Muscle of leg (tissue), 3 donors: ENCODE measurements at regions not wholly inside any gene's neighbourhood (a gene's known extent, or its start where the extent isn't known, plus 50 kb on each side); places are given as distances from the start of the nearest gene placed in this dataset.

Source experiments
- DNase-seq: peaks from one replicate; pipeline ENCODE4 v3.0.0; 2013
- H3K27ac ChIP-seq: one replicate; pipeline ENCODE4 v1.5.1; 2013; ENCODE audit warnings: mild to moderate bottlenecking, low read length, control low read depth
- H3K27me3 ChIP-seq: one replicate; pipeline ENCODE4 v1.6.1; 2013; ENCODE audit warnings: low read length; ENCODE audit not compliant: control insufficient read depth, insufficient read depth
- H3K36me3 ChIP-seq: one replicate; pipeline ENCODE4 v1.6.1; 2013; ENCODE audit warnings: low read length; ENCODE audit not compliant: control insufficient read depth, insufficient read depth
- H3K4me1 ChIP-seq: one replicate; pipeline ENCODE4 v1.6.1; 2013; ENCODE audit warnings: low read length; ENCODE audit not compliant: control insufficient read depth, insufficient read depth
- H3K4me3 ChIP-seq: one replicate; pipeline ENCODE4 v1.5.1; 2013; ENCODE audit warnings: low read length, control low read depth
- H3K9me3 ChIP-seq: replicated peaks from 2 replicates; pipeline ENCODE4 v1.6.1; 2013; ENCODE audit warnings: low read depth, low read length; ENCODE audit not compliant: control insufficient read depth
- WGBS: methylation state at CpG from one replicate; pipeline ENCODE4 v1.1.5; 2013; ENCODE audit warnings: missing lambda C conversion rate; ENCODE audit not compliant: insufficient coverage; 5-methylcytosine and 5-hydroxymethylcytosine counted together

DNA sequence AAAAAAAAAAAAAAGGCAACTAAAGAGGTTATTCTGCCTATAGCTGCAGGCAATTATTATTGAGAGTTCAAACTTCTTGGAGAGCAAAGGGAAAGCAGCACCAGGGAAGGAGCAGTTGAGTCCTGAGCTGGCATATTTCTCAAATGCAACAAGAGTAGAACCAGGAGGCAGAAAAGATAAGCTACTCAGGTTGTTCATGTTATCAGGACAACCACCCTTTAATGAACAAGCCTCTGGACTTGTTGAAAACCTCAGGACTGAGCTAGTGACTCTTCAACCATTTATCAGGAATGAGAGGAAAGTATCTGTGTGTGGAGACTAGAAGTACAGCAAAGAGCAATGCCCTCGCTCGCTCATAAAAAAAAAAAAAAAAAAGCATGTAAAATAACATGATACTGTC, 183.0 kb downstream of the KCTD12 start:
- Histone ChIP-seq H3K27ac (no peak overlapping the region), H3K27me3 (no peaks in the 10 kb centered on the region), H3K9me3 (no peaks in the 10 kb centered on the region), H3K4me3 (no peak overlapping the region), H3K4me1 (peaks cover 8% of the 10 kb centered on the region), H3K36me3 (no peaks in the 10 kb centered on the region)
- no CpG with 5 or more reads among the region's 2 CpGs for WGBS
- no peak for DNase-seq

DNA sequence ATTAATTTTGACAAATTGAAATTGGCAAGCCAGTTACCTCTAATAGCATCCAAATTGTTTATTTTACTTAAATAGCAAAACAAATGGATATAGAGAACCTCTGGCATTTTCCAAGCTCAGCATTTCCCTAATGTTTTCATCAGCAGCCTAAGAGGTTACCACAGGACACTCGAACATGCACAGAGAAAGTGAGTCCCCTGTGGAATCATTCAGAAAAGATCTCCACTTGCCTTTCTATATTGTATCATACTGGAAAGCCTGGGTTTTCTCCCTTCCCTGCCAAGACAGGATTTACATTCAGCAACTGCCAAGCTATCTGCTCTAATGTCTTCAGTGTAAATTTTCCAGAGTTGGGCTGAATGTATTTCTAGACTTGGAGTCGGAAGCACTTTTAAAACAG, 188.9 kb downstream of the KCTD12 start:
- WGBS = 20% methylated on average over 1 of the region's 2 CpGs
- Histone ChIP-seq H3K27ac (no peak overlapping the region), H3K27me3 (no peaks in the 10 kb centered on the region), H3K4me3 (no peak overlapping the region), H3K4me1 (no peaks in the 10 kb centered on the region), H3K9me3 (no peaks in the 10 kb centered on the region), H3K36me3 (no peaks in the 10 kb centered on the region)
- DNase-seq = peak; percentile 66

- Histone ChIP-seq H3K4me1 (no peaks in the 10 kb centered on the region), H3K27ac (no peak overlapping the region), H3K9me3 (no peaks in the 10 kb centered on the region), H3K36me3 (no peaks in the 10 kb centered on the region), H3K4me3 (no peak overlapping the region), H3K27me3 (no peaks in the 10 kb centered on the region)
- DNase-seq = no peak
- WGBS = no CpG with 5 or more reads among the region's 3 CpGs
Observed at GRCh38 chr13:76696370-76696769, 189.8 kb downstream of the KCTD12 start.

- Histone ChIP-seq H3K27ac (no peak overlapping the region), H3K9me3 (peaks cover 4% of the 10 kb centered on the region), H3K36me3 (no peaks in the 10 kb centered on the region), H3K27me3 (no peaks in the 10 kb centered on the region), H3K4me3 (no peak overlapping the region), H3K4me1 (no peaks in the 10 kb centered on the region)
- no CpG with 5 or more reads among the region's 2 CpGs for WGBS
- no peak for DNase-seq
Observed at GRCh38 chr13:76693086-76693485, 193.1 kb downstream of the KCTD12 start.

DNA sequence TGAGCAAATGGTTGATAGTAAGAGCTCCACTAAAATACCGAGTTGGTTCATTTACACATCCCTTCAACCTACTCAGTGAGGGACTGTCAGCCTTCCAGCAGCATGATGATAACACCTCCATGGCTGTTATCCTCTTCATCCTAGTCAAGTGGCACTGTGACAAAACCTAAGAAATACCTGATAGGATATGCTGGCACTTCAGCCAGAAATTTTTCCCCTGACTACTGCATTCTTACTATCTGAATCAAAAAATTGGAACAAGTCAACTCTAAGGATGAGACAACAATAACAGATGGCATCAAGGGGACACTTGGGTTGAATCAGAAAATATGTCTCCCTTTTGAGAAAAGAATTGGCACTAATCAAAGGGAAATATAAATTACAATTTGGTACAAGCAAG, 193.9 kb downstream of the KCTD12 start:
- no CpG with 5 or more reads among the region's 1 CpG for WGBS
- Histone ChIP-seq H3K4me3 (no peak overlapping the region), H3K27me3 (no peaks in the 10 kb centered on the region), H3K27ac (no peak overlapping the region), H3K9me3 (peaks cover 4% of the 10 kb centered on the region), H3K36me3 (no peaks in the 10 kb centered on the region), H3K4me1 (no peaks in the 10 kb centered on the region)
- no peak for DNase-seq

GRCh38 chr13:76690611-76691010, 195.6 kb downstream of the KCTD12 start:
- H3K36me3 ChIP-seq = no peaks in the 10 kb centered on the region
- WGBS = 49% methylated on average over 2 of the region's 2 CpGs
- DNase-seq = no peak
- H3K9me3 ChIP-seq = peaks cover 4% of the 10 kb centered on the region
- no peaks in the 10 kb centered on the region for H3K27me3 ChIP-seq
- no peak overlapping the region for H3K27ac ChIP-seq
- H3K4me3 ChIP-seq = no peak overlapping the region
- no peaks in the 10 kb centered on the region for H3K4me1 ChIP-seq

GRCh38 chr13:76687467-76687866, 198.7 kb downstream of the KCTD12 start:
- 83% methylated on average over 1 of the region's 4 CpGs for WGBS
- Histone ChIP-seq H3K27ac (no peak overlapping the region), H3K4me1 (no peaks in the 10 kb centered on the region), H3K36me3 (no peaks in the 10 kb centered on the region), H3K4me3 (no peak overlapping the region), H3K9me3 (peaks cover 4% of the 10 kb centered on the region), H3K27me3 (no peaks in the 10 kb centered on the region)
- DNase-seq = no peak

DNA sequence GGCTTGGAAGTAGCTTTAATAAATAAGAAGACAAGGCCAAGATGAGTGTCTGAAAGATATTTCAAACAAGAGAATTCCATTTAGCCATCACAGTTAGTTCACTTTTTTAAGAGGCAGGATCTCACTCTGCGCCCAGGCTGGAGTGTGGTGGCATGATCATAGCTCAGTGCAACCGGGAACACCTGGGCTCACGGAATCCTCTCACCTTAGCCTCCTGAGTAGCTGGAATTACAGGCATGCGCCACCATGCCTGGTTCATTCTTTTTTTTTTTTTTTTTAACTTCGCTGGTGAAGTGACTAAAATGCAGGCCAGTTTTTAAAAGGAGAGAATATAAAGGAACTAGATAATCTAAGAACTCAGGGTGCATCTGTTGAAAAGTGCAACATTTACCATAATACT, 200.3 kb downstream of the KCTD12 start:
- Histone ChIP-seq H3K27ac (no peak overlapping the region), H3K27me3 (no peaks in the 10 kb centered on the region), H3K4me3 (no peak overlapping the region), H3K36me3 (no peaks in the 10 kb centered on the region), H3K4me1 (no peaks in the 10 kb centered on the region), H3K9me3 (peaks cover 4% of the 10 kb centered on the region)
- no peak for DNase-seq
- WGBS = 100% methylated on average over 2 of the region's 5 CpGs

DNA sequence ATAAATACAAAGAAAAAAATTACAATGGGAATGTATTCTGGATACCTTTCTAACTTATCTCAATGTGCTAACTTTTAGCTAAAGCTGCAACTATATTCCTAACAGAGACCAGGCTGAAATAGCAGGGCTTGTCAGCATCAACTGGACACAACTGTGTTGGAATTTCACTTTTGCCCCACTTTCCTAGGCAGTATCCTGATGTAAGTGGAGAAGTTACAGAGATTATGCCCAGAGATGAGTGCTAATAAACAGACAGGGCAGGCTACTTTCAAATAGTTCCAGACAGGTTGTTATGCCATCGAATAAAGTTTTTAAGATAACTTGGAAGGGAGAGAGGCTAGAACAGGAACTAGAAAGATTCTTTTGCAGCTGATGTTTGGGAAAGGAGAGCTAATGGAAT, 201.9 kb downstream of the KCTD12 start:
- peak; percentile 31 for DNase-seq
- no peaks in the 10 kb centered on the region for H3K27me3 ChIP-seq
- no peak overlapping the region for H3K4me3 ChIP-seq
- no peaks in the 10 kb centered on the region for H3K36me3 ChIP-seq
- no peaks in the 10 kb centered on the region for H3K4me1 ChIP-seq
- no peak overlapping the region for H3K27ac ChIP-seq
- whole genome bisulfite sequencing = 71% methylated on average over 1 of the region's 1 CpG
- peaks cover 3% of the 10 kb centered on the region for H3K9me3 ChIP-seq

DNA sequence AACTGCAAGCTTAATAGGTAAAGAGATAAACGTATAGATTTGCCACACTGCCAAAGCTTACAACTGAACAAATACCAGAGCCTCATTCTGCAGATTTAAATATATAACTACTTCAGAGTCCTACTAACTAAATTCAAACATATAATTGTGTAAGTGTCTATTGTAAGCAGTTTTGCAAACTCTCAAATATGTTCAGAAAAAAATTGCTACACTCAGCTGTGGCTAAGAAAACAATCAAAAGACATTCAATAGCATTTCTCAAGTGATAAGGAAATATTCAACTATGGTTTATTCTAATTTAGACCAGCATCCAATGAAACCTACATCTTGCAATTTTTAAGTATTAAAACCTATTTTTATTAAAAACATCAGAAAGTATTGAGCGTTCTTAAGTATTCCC, 202.4 kb downstream of the KCTD12 start:
- Histone ChIP-seq H3K27ac (no peak overlapping the region), H3K27me3 (no peaks in the 10 kb centered on the region), H3K9me3 (no peaks in the 10 kb centered on the region), H3K36me3 (no peaks in the 10 kb centered on the region), H3K4me1 (no peaks in the 10 kb centered on the region), H3K4me3 (no peak overlapping the region)
- no CpG with 5 or more reads among the region's 2 CpGs for WGBS
- no peak for DNase-seq

- Histone ChIP-seq H3K9me3 (no peaks in the 10 kb centered on the region), H3K4me3 (no peak overlapping the region), H3K27ac (no peak overlapping the region), H3K4me1 (no peaks in the 10 kb centered on the region), H3K27me3 (no peaks in the 10 kb centered on the region), H3K36me3 (no peaks in the 10 kb centered on the region)
- peak; percentile 64 for DNase-seq
- no CpG with 5 or more reads among the region's 2 CpGs for WGBS
Observed at GRCh38 chr13:76683168-76683567, 203.0 kb downstream of the KCTD12 start.
